ENCODE measurements at regions not wholly inside any gene's neighbourhood (a gene's known extent, or its start where the extent isn't known, plus 50 kb on each side); places are given as distances from the start of the nearest gene placed in this dataset.

- TF ChIP-seq, protein P1, sequence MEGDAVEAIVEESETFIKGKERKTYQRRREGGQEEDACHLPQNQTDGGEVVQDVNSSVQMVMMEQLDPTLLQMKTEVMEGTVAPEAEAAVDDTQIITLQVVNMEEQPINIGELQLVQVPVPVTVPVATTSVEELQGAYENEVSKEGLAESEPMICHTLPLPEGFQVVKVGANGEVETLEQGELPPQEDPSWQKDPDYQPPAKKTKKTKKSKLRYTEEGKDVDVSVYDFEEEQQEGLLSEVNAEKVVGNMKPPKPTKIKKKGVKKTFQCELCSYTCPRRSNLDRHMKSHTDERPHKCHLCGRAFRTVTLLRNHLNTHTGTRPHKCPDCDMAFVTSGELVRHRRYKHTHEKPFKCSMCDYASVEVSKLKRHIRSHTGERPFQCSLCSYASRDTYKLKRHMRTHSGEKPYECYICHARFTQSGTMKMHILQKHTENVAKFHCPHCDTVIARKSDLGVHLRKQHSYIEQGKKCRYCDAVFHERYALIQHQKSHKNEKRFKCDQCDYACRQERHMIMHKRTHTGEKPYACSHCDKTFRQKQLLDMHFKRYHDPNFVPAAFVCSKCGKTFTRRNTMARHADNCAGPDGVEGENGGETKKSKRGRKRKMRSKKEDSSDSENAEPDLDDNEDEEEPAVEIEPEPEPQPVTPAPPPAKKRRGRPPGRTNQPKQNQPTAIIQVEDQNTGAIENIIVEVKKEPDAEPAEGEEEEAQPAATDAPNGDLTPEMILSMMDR (IDR thresholded peaks at IDR 0.05) = no peak
- TF ChIP-seq POLR2A (IDR thresholded peaks at IDR 0.05) (no peak), EP300 (IDR thresholded peaks at IDR 0.05) (no peak)
Measured at GRCh38 chr5:101271945-101272344, 368.9 kb upstream of the ST8SIA4 start.
